ENCODE measurements at regions not wholly inside any gene's neighbourhood (a gene's known extent, or its start where the extent isn't known, plus 50 kb on each side); places are given as distances from the start of the nearest gene placed in this dataset.

GRCh38 chr4:53800741-53801140, 209.5 kb upstream of the LNX1 start:
- Histone ChIP-seq H3K9ac (ENCODE audit: insufficient read depth, low read depth, low read length) (no peak overlapping the region), H2AFZ (ENCODE audit: low read length) (no peak overlapping the region), H3K27ac (ENCODE audit: extremely low read length, insufficient read depth, low read length) (no peak overlapping the region), H3K36me3 (replicated peaks in 1 of 2; ENCODE audit: control insufficient read depth in 1 of 2, insufficient read depth in 2 of 2, low read length in 2 of 2) (no peaks in the 10 kb centered on the region), H4K20me1 (ENCODE audit: insufficient read depth, low read length) (no peaks in the 10 kb centered on the region), H3K27me3 (ENCODE audit: control insufficient read depth in 1 of 2, insufficient read depth in 2 of 2, low read length in 2 of 2) (no peaks in the 10 kb centered on the region), H3K4me2 (ENCODE audit: low read depth, low read length) (no peak overlapping the region), H3K79me2 (ENCODE audit: insufficient read depth, low read length) (no peaks in the 10 kb centered on the region), H3K9me3 (ENCODE audit: low read length) (no peaks in the 10 kb centered on the region), H3K4me1 (ENCODE audit: insufficient read depth, low read length) (no peaks in the 10 kb centered on the region), H3K4me3 (replicated peaks in 1 of 3; ENCODE audit: insufficient read depth in 1 of 3, low read depth in 2 of 3, low read length in 3 of 3) (no peak overlapping the region)
- ATAC-seq (no peak), FAIRE-seq (no peak), DNase-seq (ENCODE audit: low spot score) (no peak)
- ChIA-PET POLR2A (no interaction called here), CTCF (ENCODE audit: low intra/inter-chr PET ratio, low total read pairs) (no interaction called here)
- BruUV-seq (replicated peaks) = no TSS peak
- in situ Hi-C loops (cut with HindIII; ENCODE audit: extremely low pct_ligation_motif_present, low pct_unique_long_range_greater_than_20kb) (loop anchor here (25.0 kb wide), 1 partner anchor 788 kb away; no protein-coding TSS in a partner anchor), intact Hi-C loops (cut with micrococcal nuclease; ENCODE audit: unreplicated experiment) (loop anchor here (10.0 kb wide), 1 partner anchor 606 kb away; no protein-coding TSS in a partner anchor)
- TF ChIP-seq NFE2L1 (CRISPR knock-in tag; IDR thresholded peaks at IDR 0.05; ENCODE audit: borderline replicate concordance) (no peak), PLSCR1 (CRISPR knock-in tag; IDR thresholded peaks at IDR 0.05; ENCODE audit: borderline replicate concordance) (no peak), ATM (IDR thresholded peaks at IDR 0.05; ENCODE audit: borderline replicate concordance) (no peak), ZNF768 (CRISPR knock-in tag; IDR thresholded peaks at IDR 0.05) (no peak), JDP2 (CRISPR knock-in tag; IDR thresholded peaks at IDR 0.05; ENCODE audit: borderline replicate concordance) (no peak), MXI1 (IDR thresholded peaks at IDR 0.05; ENCODE audit: borderline replicate concordance, low read depth, low read length) (no peak), ZFP82 (CRISPR knock-in tag; IDR thresholded peaks at IDR 0.05; ENCODE audit: borderline replicate concordance) (no peak), RFXANK (CRISPR knock-in tag; IDR thresholded peaks at IDR 0.05) (no peak)
- WGBS (ENCODE audit: low lambda C conversion rate) = 43% methylated on average over 3 of the region's 3 CpGs

- Histone ChIP-seq H4K20me1 (ENCODE audit: insufficient read depth, low read length) (no peaks in the 10 kb centered on the region), H3K79me2 (ENCODE audit: insufficient read depth, low read length) (no peaks in the 10 kb centered on the region), H3K27ac (ENCODE audit: extremely low read length, insufficient read depth, low read length) (no peak overlapping the region), H3K4me1 (ENCODE audit: insufficient read depth, low read length) (no peaks in the 10 kb centered on the region), H3K9ac (ENCODE audit: insufficient read depth, low read depth, low read length) (no peak overlapping the region), H2AFZ (ENCODE audit: low read length) (no peak overlapping the region), H3K4me3 (replicated peaks in 1 of 3; ENCODE audit: insufficient read depth in 1 of 3, low read depth in 2 of 3, low read length in 3 of 3) (no peak overlapping the region), H3K36me3 (replicated peaks in 1 of 2; ENCODE audit: control insufficient read depth in 1 of 2, insufficient read depth in 2 of 2, low read length in 2 of 2) (no peaks in the 10 kb centered on the region), H3K9me3 (ENCODE audit: low read length) (no peaks in the 10 kb centered on the region), H3K4me2 (ENCODE audit: low read depth, low read length) (no peak overlapping the region), H3K27me3 (ENCODE audit: control insufficient read depth in 1 of 2, insufficient read depth in 2 of 2, low read length in 2 of 2) (no peaks in the 10 kb centered on the region; a peak in 1 of 5 replicates)
- TF ChIP-seq MAFK (conservative IDR thresholded peaks at IDR 0.05 in 1 of 2, IDR thresholded peaks at IDR 0.05 in 1 of 2; ENCODE audit: low read length in 2 of 2) (peak in 1 of 2 experiments; percentile 33; a peak in 1 of 4 replicates), GLI4 (CRISPR knock-in tag; IDR thresholded peaks at IDR 0.05; ENCODE audit: borderline replicate concordance) (no peak), MAFF (IDR thresholded peaks at IDR 0.05; ENCODE audit: low read depth, low read length) (0 out of 2 replicates have a peak, but pooled peaks have one; percentile 10)
- POLR2A ChIA-PET = no interaction called here
- BruUV-seq (replicated peaks) = no TSS peak
- no peak for DNase-seq (ENCODE audit: low spot score)
- intact Hi-C loops (cut with micrococcal nuclease; ENCODE audit: unreplicated experiment) (no loop called here), in situ Hi-C loops (cut with HindIII; ENCODE audit: extremely low pct_ligation_motif_present, low pct_unique_long_range_greater_than_20kb) (no loop called here)
- ATAC-seq = no peak
- WGBS (ENCODE audit: low lambda C conversion rate) = 81% methylated on average over 3 of the region's 4 CpGs
- no peak for FAIRE-seq
- CTCF ChIA-PET (ENCODE audit: low intra/inter-chr PET ratio, low total read pairs) = no interaction called here
Observed at GRCh38 chr4:53793096-53793495, 201.8 kb upstream of the LNX1 start.
